GM18505 (cell line): ENCODE measurements at regions not wholly inside any gene's neighbourhood (a gene's known extent, or its start where the extent isn't known, plus 50 kb on each side); places are given as distances from the start of the nearest gene placed in this dataset.

Experiments used
- ATAC-seq: cut with Tn5 transposase; IDR thresholded peaks from one replicate; pipeline ENCODE4 v1.9.1; 2021; ENCODE audit not compliant: unreplicated experiment
- POLR2A ChIP-seq: IDR thresholded peaks from 4 replicates; pipeline ENCODE4 v1.6.1; 2011; ENCODE audit warnings: borderline replicate concordance; ENCODE audit not compliant: insufficient read depth, insufficient read length; ENCODE audit errors: extremely low read depth

DNA sequence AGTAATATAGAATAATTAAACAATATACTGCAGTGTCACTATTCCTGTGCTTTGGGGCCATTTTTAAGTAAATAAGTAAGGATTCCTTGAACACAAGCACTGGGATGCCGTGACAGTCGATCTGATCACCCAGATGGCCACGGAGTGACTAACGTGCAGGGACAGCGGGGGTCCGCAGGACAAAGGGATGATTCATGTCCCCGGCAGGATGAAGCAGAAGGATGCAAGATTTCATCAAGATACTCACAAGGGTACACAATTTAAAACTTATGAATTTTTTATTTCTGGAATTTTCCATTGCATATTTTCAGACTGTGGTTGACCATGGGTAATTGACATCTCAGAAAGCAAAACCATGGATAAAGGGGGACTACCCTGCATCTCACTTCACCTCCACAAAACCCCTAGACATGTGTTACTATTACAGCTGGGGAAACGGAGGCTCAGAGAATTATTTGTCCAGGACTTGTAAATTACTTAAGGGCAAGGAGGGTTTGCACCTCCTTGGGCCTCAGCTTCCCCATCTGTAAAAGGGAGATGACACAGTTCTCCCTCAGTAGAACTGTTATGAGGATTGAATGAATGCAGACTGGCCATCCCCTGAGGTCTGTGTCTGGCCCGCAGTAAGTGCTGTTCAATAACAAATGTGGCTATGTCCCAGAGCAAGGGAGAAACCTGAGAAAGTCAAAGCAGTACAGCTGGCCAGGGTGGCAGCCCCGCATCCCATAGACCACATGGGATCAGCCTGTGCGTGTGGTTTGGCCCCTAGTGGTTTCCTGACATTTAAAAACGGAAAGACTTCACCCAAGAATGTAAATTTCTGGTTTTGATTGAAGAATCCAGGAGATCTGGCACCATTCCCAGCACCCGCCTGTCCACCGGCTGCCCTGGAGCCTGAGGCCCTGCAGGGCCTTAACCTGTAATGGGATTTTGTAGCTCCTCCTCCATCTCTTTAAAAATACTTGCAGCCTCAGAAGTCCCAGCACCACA lies 235.5 kb downstream of the BMP7 start:
- ATAC-seq = no peak
- no peak for TF ChIP-seq POLR2A

DNA sequence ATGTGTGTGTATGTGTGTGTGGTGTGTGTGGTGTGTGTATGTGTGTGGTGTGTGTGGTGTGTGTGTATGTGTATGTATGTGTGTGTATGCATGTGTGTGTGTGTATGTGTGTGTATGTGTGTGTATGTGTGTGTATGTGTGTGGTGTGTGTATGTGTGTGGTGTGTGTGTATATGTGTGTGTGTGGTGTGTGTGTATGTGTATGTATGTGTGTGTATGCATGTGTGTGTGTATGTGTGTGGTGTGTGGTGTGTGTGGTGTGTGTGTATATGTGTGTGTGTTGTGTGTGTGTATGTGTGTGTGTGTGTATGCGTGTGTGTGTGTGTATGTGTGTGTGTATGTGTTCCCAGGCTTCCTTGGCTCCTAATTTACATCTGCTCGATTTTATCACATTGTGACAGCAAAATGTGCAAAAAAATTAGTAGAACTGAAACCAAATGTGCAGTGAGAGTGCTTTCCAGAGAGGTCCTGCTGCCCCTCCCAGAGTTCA lies 234.5 kb downstream of the BMP7 start:
- ATAC-seq = no peak
- no peak for TF ChIP-seq POLR2A

DNA sequence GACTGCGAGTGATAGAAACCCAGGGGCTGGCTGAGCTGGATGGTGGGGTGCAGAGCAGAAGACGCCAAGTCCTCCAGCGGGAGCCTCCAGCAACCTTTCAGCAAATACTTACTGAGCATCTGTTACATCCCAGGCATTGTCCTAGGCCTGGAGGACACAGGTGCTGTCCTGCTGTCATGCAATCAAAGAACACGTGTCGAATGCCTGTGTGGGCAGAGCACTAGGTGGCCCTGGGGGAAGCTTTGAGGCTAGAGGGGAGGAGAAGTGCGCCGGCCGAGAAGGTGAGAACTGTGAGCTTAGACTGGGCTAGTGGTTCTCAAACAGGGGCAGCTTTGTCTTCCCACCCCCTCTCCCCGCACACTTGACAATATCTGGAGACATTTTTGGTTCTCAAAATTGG lies 233.6 kb downstream of the BMP7 start:
- ATAC-seq = no peak
- no peak for TF ChIP-seq POLR2A

DNA sequence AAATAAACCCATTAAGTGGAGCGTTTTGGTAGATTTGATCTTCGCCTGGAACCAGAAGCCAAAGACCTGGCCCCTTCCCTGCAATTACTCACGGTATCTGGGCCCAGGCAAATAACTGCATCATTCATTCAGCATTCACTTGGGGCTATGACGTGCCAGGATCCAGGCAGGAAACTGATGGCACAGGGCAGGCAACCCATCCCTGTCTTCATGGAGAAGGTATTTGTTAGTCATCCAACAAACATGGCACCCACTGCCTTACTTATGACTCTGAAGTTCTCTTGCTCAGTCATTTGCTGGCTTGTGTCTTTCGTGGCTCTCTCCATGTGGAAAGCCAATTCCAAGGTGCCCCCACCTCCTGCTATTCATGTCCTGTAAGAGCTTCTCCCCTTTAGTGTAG lies 232.4 kb downstream of the BMP7 start:
- no peak for TF ChIP-seq POLR2A

DNA sequence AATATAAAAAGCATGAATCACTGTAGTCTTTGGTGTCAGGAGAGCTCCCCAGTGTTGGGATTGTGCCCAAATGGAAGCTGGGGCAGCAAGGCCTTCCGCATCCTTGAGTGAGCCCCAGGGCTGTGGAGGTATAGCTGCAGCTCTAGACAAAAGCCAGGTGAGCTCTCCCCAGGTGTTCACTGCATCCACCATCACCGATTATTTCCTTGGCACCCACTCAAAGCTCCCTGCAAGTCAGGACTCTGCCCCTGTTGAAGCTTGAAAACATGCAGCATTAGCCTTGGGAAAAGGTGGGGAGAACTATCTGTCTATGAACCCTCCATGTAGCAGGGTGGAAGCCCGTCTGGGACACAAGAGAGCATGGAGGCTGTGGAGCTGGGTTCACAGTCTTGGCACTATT lies 228.8 kb downstream of the BMP7 start:
- TF ChIP-seq POLR2A = no peak
- no peak for ATAC-seq

More for the DNA sequence above, 232.4 kb downstream of the BMP7 start:
- no peak for ATAC-seq

DNA sequence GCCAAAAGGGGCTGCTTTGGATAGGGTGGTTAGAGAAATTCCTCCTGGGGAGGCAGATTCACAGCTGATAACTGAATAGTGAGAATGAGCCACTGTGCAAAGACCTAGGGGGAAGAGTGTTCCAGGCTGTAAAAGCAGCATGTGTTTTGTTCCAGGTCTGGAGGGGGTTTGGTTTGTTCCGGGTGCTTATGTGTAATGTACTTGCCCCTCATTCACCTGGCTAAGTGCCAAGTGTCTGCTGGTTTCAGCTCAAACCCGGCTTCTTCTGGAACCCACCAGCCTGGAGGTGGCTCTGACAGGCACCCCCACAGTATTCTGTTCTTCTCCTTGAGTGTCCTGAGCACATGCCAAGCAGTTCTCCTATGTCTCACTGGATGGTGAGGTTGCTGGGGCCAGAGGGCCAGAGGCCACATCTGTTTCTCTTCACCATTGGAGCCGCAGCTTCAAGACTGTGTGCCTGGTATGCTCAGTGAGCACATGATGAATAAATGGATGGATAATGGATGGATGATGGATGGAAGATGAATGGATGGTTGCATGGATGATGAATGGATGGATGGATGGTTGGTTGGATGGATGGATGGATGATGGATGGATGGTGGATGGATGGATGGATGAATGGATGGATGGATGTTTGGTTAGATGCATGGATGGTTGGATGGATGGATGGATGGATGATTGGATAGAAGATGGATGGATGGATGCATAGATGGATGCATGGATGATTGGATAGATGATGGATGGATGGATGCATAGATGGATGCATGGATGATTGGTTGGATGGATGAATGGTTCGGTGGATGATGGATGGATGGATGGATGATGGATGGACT lies 227.6 kb downstream of the BMP7 start:
- TF ChIP-seq POLR2A = no peak
- no peak for ATAC-seq

DNA sequence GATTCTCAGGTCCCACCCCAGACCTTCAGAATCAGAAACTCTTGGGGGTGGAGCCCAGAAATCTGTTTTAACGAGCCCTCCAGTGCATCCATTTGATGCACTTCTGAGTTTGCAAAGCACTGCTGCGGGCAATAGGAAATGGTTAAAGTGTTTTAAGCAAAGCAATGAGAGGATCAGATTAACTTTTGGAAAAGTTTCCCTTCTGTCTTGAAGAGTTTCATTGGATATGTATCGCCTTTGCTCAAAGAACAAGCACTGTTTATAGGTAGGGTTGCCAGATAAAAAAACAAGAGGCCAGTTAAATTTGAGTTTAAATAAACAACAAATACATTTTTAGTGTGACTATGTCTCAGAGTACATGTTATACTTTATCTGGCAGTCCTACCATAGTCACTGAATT lies 226.0 kb downstream of the BMP7 start:
- no peak for TF ChIP-seq POLR2A
- no peak for ATAC-seq

DNA sequence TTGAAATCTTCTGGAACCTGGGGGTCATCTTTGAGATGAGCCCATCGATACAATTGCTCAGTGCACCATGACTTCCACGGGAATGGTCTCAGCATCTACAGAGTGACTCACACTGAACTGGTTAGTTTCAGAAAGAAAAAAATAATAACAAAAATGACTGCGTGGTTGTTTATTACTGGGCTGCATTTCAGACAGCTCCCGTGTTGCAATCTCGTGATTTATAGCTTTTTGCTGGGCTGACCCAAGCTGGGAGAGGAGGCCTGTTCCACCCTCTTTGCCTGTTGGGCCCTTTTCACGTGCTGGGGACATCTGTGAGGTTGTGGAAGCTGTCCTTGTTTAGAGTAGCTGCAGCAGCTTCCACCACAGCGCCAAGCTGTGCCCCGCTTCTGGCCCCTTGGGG lies 225.5 kb downstream of the BMP7 start:
- ATAC-seq = no peak
- TF ChIP-seq POLR2A = no peak

DNA sequence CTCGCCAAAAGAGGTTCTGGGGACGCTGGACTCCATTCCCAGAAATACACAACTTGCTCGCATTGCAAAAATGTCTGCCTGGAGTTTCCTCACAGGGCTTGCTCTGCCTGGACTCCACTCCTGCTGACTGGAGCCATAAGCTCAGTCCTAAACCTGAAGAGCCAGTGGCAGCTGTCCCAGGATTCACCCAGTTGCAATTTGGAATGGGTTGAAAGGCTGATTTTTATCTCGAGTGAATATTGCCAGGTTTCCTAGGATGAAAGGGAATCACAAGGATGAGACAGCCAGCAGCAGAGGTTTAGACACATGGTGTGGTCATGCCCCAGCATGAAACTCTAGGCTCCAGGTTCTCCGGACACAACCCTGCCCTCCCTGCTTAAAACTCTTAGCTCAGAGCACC lies 223.3 kb downstream of the BMP7 start:
- no peak for ATAC-seq
- no peak for TF ChIP-seq POLR2A

DNA sequence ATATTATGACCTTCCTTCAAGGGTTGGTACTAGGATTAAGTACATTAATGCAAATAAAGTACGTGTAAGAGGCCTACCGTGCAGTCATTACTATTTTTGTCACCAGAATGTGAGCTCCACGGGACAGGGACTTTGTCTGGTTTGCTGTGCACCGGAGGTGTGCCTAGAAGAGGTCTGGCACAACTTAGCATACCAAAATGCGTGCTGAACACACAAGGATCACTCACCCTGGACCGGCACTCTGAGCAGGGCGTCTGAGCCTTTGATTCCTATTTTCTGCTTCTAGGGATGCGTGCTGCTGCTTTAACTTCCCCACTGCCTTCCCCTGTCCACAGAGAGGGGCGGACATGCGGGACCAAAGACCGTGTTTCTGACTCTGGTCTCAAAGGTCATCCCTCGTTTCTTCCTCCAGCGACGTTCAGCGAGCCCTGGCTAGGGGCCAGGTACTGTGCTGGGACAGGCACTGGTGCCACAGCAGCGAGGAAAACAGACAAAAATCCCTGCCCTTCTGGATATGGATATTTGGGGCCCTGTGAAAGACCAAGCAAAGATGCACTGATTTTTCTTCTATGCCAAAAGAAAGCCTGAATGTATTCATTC lies 222.7 kb downstream of the BMP7 start:
- no peak for TF ChIP-seq POLR2A
- no peak for ATAC-seq

DNA sequence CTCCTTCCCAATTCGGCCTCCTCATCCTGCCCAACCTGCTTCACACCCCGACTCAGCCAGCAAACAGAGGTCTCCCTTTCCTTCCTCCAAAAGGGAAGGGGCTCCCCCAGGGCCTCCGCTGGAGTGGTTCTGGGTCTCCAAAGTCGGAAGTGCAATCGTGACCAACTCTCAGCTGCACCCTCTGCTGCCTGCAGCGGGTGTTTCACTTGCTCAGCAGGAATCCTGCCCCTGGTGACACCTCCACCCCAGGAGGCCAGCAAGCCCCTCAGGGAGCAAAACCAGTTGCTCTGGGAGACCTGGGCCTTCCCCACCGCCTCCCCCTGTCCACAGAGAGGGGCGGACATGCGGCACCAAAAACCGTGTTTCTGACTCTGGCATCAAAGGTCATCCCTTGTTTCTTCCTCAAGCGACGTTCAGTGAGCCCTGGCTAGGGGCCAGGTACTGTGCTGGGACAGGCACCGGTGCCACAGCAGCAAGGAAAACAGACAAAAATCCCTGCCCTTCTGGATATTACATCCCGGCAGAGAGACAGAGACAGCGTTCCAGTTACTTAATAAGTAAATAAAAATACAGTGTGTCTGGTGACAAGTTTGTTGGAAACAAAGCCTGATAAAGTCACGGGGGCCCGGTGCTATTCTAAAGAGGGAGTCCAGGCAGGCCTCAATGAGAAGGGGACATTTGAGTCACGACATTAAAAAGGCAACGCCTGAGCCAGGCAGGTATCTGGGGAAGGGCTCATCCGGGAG lies 219.0 kb downstream of the BMP7 start:
- ATAC-seq = no peak
- no peak for TF ChIP-seq POLR2A

DNA sequence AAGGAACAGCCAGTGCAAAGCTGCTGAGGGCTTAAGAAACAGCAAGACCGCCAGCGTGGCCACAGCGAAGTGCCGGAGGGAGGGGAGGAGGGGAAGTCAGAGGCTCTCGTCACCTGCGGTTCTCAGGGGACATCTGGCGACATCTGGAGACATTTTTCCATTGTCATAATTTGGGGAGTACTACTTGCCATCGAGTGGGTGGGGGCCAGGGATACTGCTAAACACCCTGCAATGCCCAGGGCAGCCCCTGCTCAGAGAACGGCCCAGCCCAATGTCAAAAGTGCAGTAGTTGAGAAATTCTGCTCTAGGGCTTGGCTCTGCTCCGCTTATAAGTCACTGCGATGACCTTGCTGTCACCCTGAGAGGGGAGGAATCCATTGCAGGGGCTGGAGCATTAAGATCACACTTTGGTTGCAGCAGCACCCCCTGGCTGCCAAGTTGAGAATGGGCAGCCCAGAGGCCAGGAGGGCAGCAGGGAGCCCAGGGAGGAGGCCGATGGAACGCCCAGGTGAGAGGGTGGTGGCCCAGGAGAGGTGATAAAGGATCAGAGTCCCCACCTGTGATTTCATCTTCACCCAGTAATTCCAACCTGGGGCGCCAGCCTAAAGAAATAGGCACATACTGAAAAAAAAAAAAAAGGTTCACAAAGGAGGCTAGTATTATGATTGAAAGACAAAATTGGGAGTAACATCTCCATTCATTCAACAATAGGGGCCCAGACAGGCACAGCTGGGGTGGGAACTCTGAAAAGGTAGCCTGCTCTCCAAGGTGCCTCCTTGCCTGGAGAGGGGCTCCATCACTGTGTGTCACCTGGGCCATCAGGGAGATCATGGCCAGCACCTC lies 218.2 kb downstream of the BMP7 start:
- TF ChIP-seq POLR2A = no peak
- no peak for ATAC-seq
